ENCODE measurements at regions not wholly inside any gene's neighbourhood (a gene's known extent, or its start where the extent isn't known, plus 50 kb on each side); places are given as distances from the start of the nearest gene placed in this dataset.

- no peaks in the 10 kb centered on the region for H3K79me1 ChIP-seq (ENCODE audit: insufficient read depth, low read depth, low read length, poor library complexity, severe bottlenecking)
- no peak overlapping the region for H3K14ac ChIP-seq (ENCODE audit: insufficient read depth, low read length)
- Mint-ChIP-seq H3K4me1 (peaks cover 3 to 5% of the 10 kb centered on the region in 2 experiments), H3K36me3 (ENCODE audit: insufficient read depth in 1 of 3, low read depth in 3 of 3) (no peaks in the 10 kb centered on the region), H3K4me3 (no peak overlapping the region), H3K9me3 (no peaks in the 10 kb centered on the region), H3K27me3 (ENCODE audit: low read depth) (no peaks in the 10 kb centered on the region), H3K27ac (no peak overlapping the region; a peak in 1 of 7 replicates)
- no peak for DNase-seq
- no peak overlapping the region for H3K4ac ChIP-seq (ENCODE audit: low read depth, low read length)
- no peak overlapping the region for H3K23ac ChIP-seq (ENCODE audit: insufficient read length, low read depth, low read length)
- no peak overlapping the region for H2AK5ac ChIP-seq (ENCODE audit: insufficient read length, low read length)
- no peaks in the 10 kb centered on the region for H3K9me3 ChIP-seq (ENCODE audit: control insufficient read depth, low read depth, low read length)
- H3K56ac ChIP-seq (ENCODE audit: insufficient read length, low read depth, low read length) = no peak overlapping the region
- H2AFZ ChIP-seq (ENCODE audit: low read length) = no peak overlapping the region
- H3K4me1 ChIP-seq (ENCODE audit: insufficient read depth, low read length) = no peaks in the 10 kb centered on the region
- H3K9ac ChIP-seq (ENCODE audit: extremely low read depth, insufficient read length, low read length) = no peak overlapping the region
- no peak overlapping the region for H2BK20ac ChIP-seq (ENCODE audit: low read depth, low read length, poor library complexity, severe bottlenecking)
- H2BK15ac ChIP-seq (ENCODE audit: low read depth, low read length) = no peak overlapping the region
- WGBS (ENCODE audit: extremely low coverage, insufficient read length, low lambda C conversion rate) = no CpG with 5 or more reads among the region's 1 CpG
- H4K8ac ChIP-seq (replicated peaks; ENCODE audit: insufficient read length, low read depth, low read length) = no peak overlapping the region
- H2BK12ac ChIP-seq (ENCODE audit: insufficient read length, low read depth, low read length) = no peak overlapping the region
- no peak overlapping the region for H3T11ph ChIP-seq (ENCODE audit: low read length)
- no peak overlapping the region for H3K27ac ChIP-seq (ENCODE audit: insufficient read length, low read depth, low read length)
- no peak overlapping the region for H4K91ac ChIP-seq (ENCODE audit: insufficient read length, low read depth, low read length)
- H4K20me1 ChIP-seq (ENCODE audit: control insufficient read depth, insufficient read depth, insufficient read length) = no peaks in the 10 kb centered on the region
- TF ChIP-seq CTCF (conservative IDR thresholded peaks at IDR 0.05) = no peak
- no peak overlapping the region for H3K4me2 ChIP-seq (ENCODE audit: insufficient read depth, insufficient read length, low read length)
- no peak overlapping the region for H3K18ac ChIP-seq (ENCODE audit: insufficient read length, low read depth, low read length)
- no peak overlapping the region for H4K5ac ChIP-seq (ENCODE audit: insufficient read length, low read depth, low read length)
- no peak overlapping the region for H2BK5ac ChIP-seq (ENCODE audit: insufficient read length, low read length)
- H3K23me2 ChIP-seq (ENCODE audit: insufficient read length, low read depth, low read length, poor library complexity, severe bottlenecking) = no peaks in the 10 kb centered on the region
- no peaks in the 10 kb centered on the region for H3K27me3 ChIP-seq (ENCODE audit: insufficient read depth, low read length)
- no peaks in the 10 kb centered on the region for H3K79me2 ChIP-seq (ENCODE audit: insufficient read depth, low read length)
- H2BK120ac ChIP-seq (ENCODE audit: low read depth, low read length, poor library complexity, severe bottlenecking) = no peak overlapping the region
These were observed 283.7 kb upstream of the PUM3 start for GRCh38 chr9:3127564-3127963.
